Astrocyte of the spinal cord (primary cell): ENCODE measurements at regions not wholly inside any gene's neighbourhood (a gene's known extent, or its start where the extent isn't known, plus 50 kb on each side); places are given as distances from the start of the nearest gene placed in this dataset.

Experiments used
- DNase-seq: peaks from one replicate; pipeline ENCODE4 v3.0.0; 2011; ENCODE audit warnings: low read depth, low spot score
- H3K4me3 ChIP-seq: 2 replicates; pipeline ENCODE4 v1.5.1; 2011; ENCODE audit warnings: low read depth, mild to moderate bottlenecking, low read length, moderate library complexity
- in situ Hi-C: cut with HindIII; loops from 2 replicates; pipeline ENCODE4 v1.10.0; 2017; ENCODE audit warnings: low sequenced_read_pairs
- TF ChIP-seq, protein P1 (sequence below): IDR thresholded peaks from 2 replicates; pipeline ENCODE4 v1.5.1; 2012; ENCODE audit warnings: low read depth, mild to moderate bottlenecking, low read length, inconsistent platforms

DNA sequence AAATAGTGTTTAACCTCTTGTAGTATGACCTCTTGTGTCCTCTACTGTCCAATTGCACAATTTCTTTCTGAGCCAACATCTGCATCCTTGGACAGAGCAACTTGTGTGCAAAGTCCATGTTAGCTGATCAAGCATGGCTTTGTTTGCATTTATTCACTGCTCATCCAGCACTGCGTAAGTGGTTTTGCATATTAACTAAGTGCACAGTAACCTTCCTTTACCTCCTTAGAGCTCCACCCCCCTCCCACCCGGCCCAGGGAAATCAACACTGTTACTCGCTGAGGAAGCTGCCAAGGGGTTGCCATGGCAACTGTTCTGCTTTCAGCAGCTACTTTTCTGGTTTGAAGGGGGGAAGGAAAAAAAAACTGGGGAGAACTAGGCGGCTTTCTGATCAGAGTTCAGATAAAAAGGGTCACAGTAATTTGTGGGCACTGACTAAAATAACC is 153.5 kb upstream of the KLF12 start:
- TF ChIP-seq, protein P1, sequence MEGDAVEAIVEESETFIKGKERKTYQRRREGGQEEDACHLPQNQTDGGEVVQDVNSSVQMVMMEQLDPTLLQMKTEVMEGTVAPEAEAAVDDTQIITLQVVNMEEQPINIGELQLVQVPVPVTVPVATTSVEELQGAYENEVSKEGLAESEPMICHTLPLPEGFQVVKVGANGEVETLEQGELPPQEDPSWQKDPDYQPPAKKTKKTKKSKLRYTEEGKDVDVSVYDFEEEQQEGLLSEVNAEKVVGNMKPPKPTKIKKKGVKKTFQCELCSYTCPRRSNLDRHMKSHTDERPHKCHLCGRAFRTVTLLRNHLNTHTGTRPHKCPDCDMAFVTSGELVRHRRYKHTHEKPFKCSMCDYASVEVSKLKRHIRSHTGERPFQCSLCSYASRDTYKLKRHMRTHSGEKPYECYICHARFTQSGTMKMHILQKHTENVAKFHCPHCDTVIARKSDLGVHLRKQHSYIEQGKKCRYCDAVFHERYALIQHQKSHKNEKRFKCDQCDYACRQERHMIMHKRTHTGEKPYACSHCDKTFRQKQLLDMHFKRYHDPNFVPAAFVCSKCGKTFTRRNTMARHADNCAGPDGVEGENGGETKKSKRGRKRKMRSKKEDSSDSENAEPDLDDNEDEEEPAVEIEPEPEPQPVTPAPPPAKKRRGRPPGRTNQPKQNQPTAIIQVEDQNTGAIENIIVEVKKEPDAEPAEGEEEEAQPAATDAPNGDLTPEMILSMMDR, result no peak
- peak overlapping the region; percentile 24 for H3K4me3 ChIP-seq
- DNase-seq, result peak; percentile 83
- in situ Hi-C loops, result no loop called here

DNA sequence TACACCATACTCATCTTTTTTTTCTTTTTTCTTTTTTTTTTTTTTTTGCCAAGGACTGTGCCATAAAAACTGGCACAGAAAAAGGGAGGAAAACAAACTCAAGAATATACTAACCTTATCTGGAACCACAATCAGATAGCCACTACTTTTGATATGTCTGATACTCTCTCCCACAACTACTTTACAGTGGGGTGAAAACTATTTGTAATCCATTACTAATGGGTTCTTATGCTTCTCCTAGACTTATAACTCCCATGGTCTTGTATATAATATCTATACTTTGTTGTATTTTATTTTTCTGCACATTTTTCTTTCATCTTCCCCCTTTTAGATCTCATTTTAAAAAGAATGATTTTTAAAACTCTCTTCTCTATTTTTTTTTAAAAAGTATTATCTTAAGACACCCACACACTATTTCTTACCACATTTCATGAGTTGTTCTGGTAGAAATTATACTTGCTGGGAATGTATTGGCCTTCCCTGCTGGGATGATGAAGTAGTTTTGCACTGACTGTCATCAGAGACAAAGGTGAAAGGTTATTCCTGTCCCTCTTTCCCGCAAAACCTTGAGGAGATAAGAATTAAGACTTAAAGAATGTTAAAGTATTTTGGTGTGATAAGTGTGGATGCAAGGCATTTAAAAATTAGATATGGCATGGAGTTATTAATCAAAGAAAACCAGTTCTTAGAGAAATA is 146.7 kb upstream of the KLF12 start:
- no peak overlapping the region for H3K4me3 ChIP-seq
- TF ChIP-seq, protein P1, result no peak
- no peak for DNase-seq
- in situ Hi-C loops, result no loop called here

DNA sequence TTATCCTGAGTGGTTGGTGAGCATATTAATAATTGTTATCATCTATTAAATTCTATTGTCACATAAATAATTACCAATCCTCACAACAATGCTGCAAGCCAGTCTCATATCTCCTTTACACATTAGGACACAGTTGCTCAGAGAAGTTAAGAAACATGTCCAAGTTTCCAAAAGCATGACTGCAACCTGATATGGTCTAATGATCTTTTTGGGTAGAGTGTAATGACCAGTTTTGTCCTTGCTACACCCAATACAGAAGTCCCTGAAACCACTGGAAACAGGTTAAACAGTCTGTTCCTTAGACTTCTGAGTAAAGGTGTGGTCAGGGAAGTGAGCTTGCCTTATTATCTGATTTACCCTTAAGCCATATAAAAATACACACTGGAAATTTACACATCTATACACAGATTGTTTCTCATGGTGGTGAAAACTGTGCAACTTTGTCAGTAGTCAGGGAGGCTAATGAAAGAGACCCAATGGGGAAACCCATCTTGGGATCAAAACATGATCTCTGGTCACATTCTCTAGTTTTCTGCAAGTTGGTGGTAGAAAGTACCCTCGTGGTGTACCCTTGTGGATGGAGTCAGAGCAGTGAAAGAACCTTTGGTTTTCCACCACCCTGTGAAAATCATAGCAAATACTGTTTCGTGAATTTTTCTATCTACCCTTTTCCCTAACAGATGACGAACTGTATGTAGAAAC is 146.0 kb upstream of the KLF12 start:
- no peak overlapping the region for H3K4me3 ChIP-seq
- no peak for DNase-seq
- TF ChIP-seq, protein P1, result no peak
- in situ Hi-C loops, result no loop called here

DNA sequence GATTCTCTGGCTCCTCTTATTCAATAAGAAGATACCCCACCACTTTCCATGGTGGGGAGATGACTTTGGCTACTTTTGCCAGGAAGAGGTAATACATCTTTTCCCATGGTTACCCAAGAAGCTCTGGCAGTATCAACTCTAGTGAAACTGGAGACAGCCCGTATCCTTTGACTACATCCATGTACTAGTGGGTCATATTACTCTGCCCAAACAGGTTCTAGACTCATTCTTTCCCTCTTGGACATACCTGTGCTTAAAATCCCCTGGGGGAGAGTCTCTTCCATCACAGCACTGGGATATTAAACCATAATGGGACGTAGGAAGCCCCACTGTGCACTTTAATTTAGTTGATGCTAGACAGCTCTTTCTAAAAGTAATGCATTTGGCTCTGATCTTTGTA is 144.7 kb upstream of the KLF12 start:
- TF ChIP-seq, protein P1, result no peak
- no peak overlapping the region for H3K4me3 ChIP-seq
- no peak for DNase-seq
- in situ Hi-C loops, result no loop called here

DNA sequence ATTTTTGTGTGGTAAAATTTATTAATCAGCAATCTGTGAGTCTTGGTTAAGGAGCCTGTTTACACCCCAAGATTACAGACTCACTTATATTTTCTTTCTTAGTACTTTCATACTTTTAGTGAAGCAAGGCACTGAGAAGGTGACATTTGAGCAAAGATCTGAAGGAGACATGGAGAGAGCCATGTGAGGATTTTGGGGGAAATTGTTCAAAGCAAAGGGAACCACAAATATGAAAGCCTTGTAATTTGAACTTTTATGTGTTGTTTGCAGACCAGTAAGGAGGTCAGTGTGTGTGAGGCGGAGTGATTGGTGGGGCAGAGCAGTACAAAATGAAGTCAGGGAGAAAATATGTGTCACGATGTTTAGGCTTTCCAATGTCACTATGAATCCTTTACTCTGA is 140.7 kb upstream of the KLF12 start:
- in situ Hi-C loops, result no loop called here
- DNase-seq, result no peak
- H3K4me3 ChIP-seq, result no peak overlapping the region
- TF ChIP-seq, protein P1, result no peak

DNA sequence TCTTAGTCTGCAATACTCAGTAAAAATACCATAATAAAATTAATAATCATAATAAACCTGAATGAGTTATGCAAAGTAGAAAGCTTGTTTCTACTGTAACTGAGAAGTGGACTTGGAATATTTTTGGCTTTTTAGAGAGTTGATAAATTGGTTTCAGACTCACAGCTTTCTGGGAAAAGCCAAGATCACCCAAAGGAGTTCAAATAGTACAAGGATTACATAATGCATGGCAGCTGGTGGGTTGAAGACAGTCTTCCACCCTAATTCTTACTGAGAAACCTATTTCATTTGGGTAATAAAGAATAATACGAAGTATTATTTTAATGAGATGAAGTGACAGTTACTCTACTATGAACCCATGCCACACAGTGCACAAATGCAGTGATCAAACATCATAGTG is 139.4 kb upstream of the KLF12 start:
- no peak overlapping the region for H3K4me3 ChIP-seq
- DNase-seq, result no peak
- in situ Hi-C loops, result no loop called here
- TF ChIP-seq, protein P1, result no peak
